ENCODE measurements at regions not wholly inside any gene's neighbourhood (a gene's known extent, or its start where the extent isn't known, plus 50 kb on each side); places are given as distances from the start of the nearest gene placed in this dataset.

- TF ChIP-seq CTCF (IDR thresholded peaks at IDR 0.05): no peak
- TF ChIP-seq POLR2A (IDR thresholded peaks at IDR 0.05): no peak
Measured at GRCh38 chr1:181206513-181206912, 118.0 kb downstream of the IER5 start.
